ENCODE measurements at regions not wholly inside any gene's neighbourhood (a gene's known extent, or its start where the extent isn't known, plus 50 kb on each side); places are given as distances from the start of the nearest gene placed in this dataset.
"Not testable (repeated sequence)": the region's sequence is repeated elsewhere in the genome, so short reads cannot be mapped to it uniquely, and the experiment has no call there.

GRCh38 chr1:29554208-29554778, 318.0 kb downstream of the PTPRU start:
- FAIRE-seq: no peak
- CTCF ChIA-PET: no interaction called here
- WGBS (ENCODE audit: missing lambda C conversion rate): 50% methylated on average over 2 of the region's 2 CpGs

GRCh38 chr1:29551123-29551936, 315.0 kb downstream of the PTPRU start:
- FAIRE-seq: no peak
- ChIA-PET POLR2A (no interaction called here), CTCF (interaction anchor here (0.5 kb wide), 1 partner anchor 210 kb away, joined by 3 read pairs; no protein-coding TSS in a partner anchor)
- H3K4me3 ChIP-seq: no peak overlapping the region
- no peaks in the 10 kb centered on the region for H3K9me3 ChIP-seq
- no peak overlapping the region for H3K4me2 ChIP-seq
- no peaks in the 10 kb centered on the region for H3K4me1 ChIP-seq
- no peak for ATAC-seq
- no peak for DNase-seq (ENCODE audit: low read depth in 1 of 2, low spot score in 1 of 2)
- TF ChIP-seq PHF8 (IDR thresholded peaks at IDR 0.05; ENCODE audit: borderline replicate concordance, low read depth) (no peak), ZFP36 (IDR thresholded peaks at IDR 0.05; ENCODE audit: borderline replicate concordance, partially characterized antibody) (no peak)
- no peak overlapping the region for H3K27ac ChIP-seq
- WGBS (ENCODE audit: missing lambda C conversion rate): 9% methylated on average over 4 of the region's 21 CpGs

More at GRCh38 chr1:29554208-29554778, 318.0 kb downstream of the PTPRU start:
- no peak for TF ChIP-seq PBX3 (IDR thresholded peaks at IDR 0.05)
- no peak for TF ChIP-seq CBX8 (IDR thresholded peaks at IDR 0.05)
- TF ChIP-seq FOXS1 (CRISPR knock-in tag; IDR thresholded peaks at IDR 0.05): no peak
- TF ChIP-seq MAZ (IDR thresholded peaks at IDR 0.05; ENCODE audit: borderline replicate concordance, low read depth, low read length): no peak
- no peak for TF ChIP-seq RAD21 (conservative IDR thresholded peaks at IDR 0.05 in 1 of 2, IDR thresholded peaks at IDR 0.05 in 1 of 2)
- ATAC-seq: no peak
- Histone ChIP-seq H3K4me3 (no peak overlapping the region), H3K27ac (no peak overlapping the region), H3K4me1 (no peaks in the 10 kb centered on the region), H3K9me3 (no peaks in the 10 kb centered on the region), H3K4me2 (no peak overlapping the region)
- POLR2A ChIA-PET: no interaction called here
- no peak for DNase-seq (ENCODE audit: low read depth in 1 of 2, low spot score in 1 of 2)

- no peak for TF ChIP-seq CEBPB (IDR thresholded peaks at IDR 0.05)
- no peak for TF ChIP-seq CTCF (IDR thresholded peaks at IDR 0.05)
- TF ChIP-seq RARB (CRISPR knock-in tag; IDR thresholded peaks at IDR 0.05): no peak
- TF ChIP-seq HEYL (CRISPR knock-in tag; IDR thresholded peaks at IDR 0.05): no peak
- TF ChIP-seq TFCP2L1 (CRISPR knock-in tag; IDR thresholded peaks at IDR 0.05): no peak
- no peak for TF ChIP-seq RFX5 (IDR thresholded peaks at IDR 0.05)
- TF ChIP-seq SREBF2 (IDR thresholded peaks at IDR 0.05): no peak
- TF ChIP-seq PHF8 (IDR thresholded peaks at IDR 0.05; ENCODE audit: borderline replicate concordance, low read depth): no peak
- TF ChIP-seq REST (IDR thresholded peaks at IDR 0.05): no peak
- no peak for TF ChIP-seq TP53 (CRISPR knock-in tag; IDR thresholded peaks at IDR 0.05)
- no peak for TF ChIP-seq RNF2 (IDR thresholded peaks at IDR 0.05; ENCODE audit: borderline replicate concordance, low read depth)
- no peak for TF ChIP-seq MYC (IDR thresholded peaks at IDR 0.05; ENCODE audit: borderline replicate concordance, low read length)
- no peak for TF ChIP-seq FOSL2 (IDR thresholded peaks at IDR 0.05)
- no peak for TF ChIP-seq FOSL2 (CRISPR knock-in tag; IDR thresholded peaks at IDR 0.05)
- TF ChIP-seq CHD4 (IDR thresholded peaks at IDR 0.05; ENCODE audit: borderline replicate concordance): no peak
- ATAC-seq: no peak
- Histone ChIP-seq H3K4me1 (no peaks in the 10 kb centered on the region), H3K4me2 (no peak overlapping the region), H3K9me3 (no peaks in the 10 kb centered on the region), H3K27ac (no peak overlapping the region), H3K4me3 (no peak overlapping the region)
- ChIA-PET CTCF (no interaction called here), POLR2A (no interaction called here)
- WGBS (ENCODE audit: missing lambda C conversion rate): 60% methylated on average over 1 of the region's 19 CpGs
- no peak for FAIRE-seq
- DNase-seq (ENCODE audit: low read depth in 1 of 2, low spot score in 1 of 2): no peak
These were observed 314.0 kb downstream of the PTPRU start for GRCh38 chr1:29550119-29550841.

- H3K9me3 ChIP-seq; H3K27ac ChIP-seq; H3K4me1 ChIP-seq; ATAC-seq; H3K4me3 ChIP-seq; CTCF ChIA-PET; FAIRE-seq; POLR2A ChIA-PET; H3K4me2 ChIP-seq; DNase-seq (ENCODE audit: low read depth in 1 of 2, low spot score in 1 of 2): not testable (repeated sequence)
- no CpG with 5 or more reads among the region's 7 CpGs for WGBS (ENCODE audit: missing lambda C conversion rate)
These were observed 313.4 kb downstream of the PTPRU start for GRCh38 chr1:29549728-29550118.
